HCT116 (cell line): ENCODE measurements at regions not wholly inside any gene's neighbourhood (a gene's known extent, or its start where the extent isn't known, plus 50 kb on each side); places are given as distances from the start of the nearest gene placed in this dataset.

ENCODE experiments used
- ATAC-seq: fragments of 200-7000 bp; cut with Tn5 transposase; 2 replicates; pipeline ENCODE4 v1.9.1; 2020; ENCODE audit warnings: mild to moderate bottlenecking, moderate library complexity
- BruUV-seq: library from RNA; stranded (reverse); fragments of 400-500 nt; replicated peaks from 2 replicates; lab custom pipeline; 2021; lab: Mats Ljungman, UMichigan
- CTCF ChIA-PET: fragments of 300-600 bp; sonication (Branson Sonifier 250); formaldehyde crosslinking; loops from one replicate; lab custom pipeline; 2021; ENCODE audit warnings: antibody characterized with exemption; lab: Charles Lee
- POLR2A ChIA-PET: fragments of 300-600, 350-600 bp; sonication (Branson Sonifier 250); formaldehyde crosslinking; loops from one replicate; lab custom pipeline; 2021; ENCODE audit warnings: antibody characterized with exemption; lab: Charles Lee
- RAD21 ChIA-PET, 2 experiments: fragments of 300-600 bp; sonication (Branson Sonifier 250); formaldehyde crosslinking; loops; one replicate each; lab custom pipeline; 2023; ENCODE audit warnings: low total read pairs in 2 of 2; ENCODE audit not compliant: uncharacterized antibody in 2 of 2, unreplicated experiment in 2 of 2, low non-redundant PET in 1 of 2; lab: Charles Lee
- DNase-seq: peaks from one replicate; pipeline ENCODE4 v3.0.0-alpha.2; 2010; ENCODE audit warnings: low read depth, low spot score
- H2AFZ ChIP-seq: fragments of 200-600 bp; shearing (Covaris generic), sonication (generic); 2 replicates; pipeline ENCODE4 v1.6.1; 2017; ENCODE audit warnings: low read depth, mixed run types, mixed read lengths, antibody characterized with exemption, low read length; ENCODE audit not compliant: poor library complexity, severe bottlenecking
- H3K27ac ChIP-seq: 2 replicates; pipeline ENCODE4 v1.5.1; 2012; ENCODE audit warnings: low read depth, low read length
- H3K27me3 ChIP-seq: fragments of 200-600 bp; sonication (generic); 2 replicates; pipeline ENCODE4 v1.6.1; 2016; ENCODE audit warnings: mixed run types, low read length, mixed read lengths; ENCODE audit not compliant: insufficient read depth
- H3K36me3 ChIP-seq, 2 experiments: fragments of 200-500 bp in 1 of 2; fragments of 200-600 bp in 1 of 2; sonication (Bioruptor generic) in 1 of 2; sonication (generic) in 1 of 2; 2 replicates each; pipeline versions ENCODE4 v1.5.1 to v1.6.1; 2014 to 2016; ENCODE audit warnings: low read length in 2 of 2, inconsistent platforms in 1 of 2, mixed read lengths in 1 of 2, mixed run types in 1 of 2; ENCODE audit not compliant: insufficient read depth in 2 of 2, control insufficient read depth in 1 of 2
- H3K4me1 ChIP-seq, 2 experiments: fragments of 200-600 bp in 1 of 2; sonication (generic) in 1 of 2; 2 replicates each; pipeline versions ENCODE4 v1.5.1 to v1.6.1; 2012 to 2017; ENCODE audit warnings: low read length in 2 of 2, inconsistent platforms in 1 of 2, mild to moderate bottlenecking in 1 of 2, mixed read lengths in 1 of 2, mixed run types in 1 of 2, moderate library complexity in 1 of 2; ENCODE audit not compliant: insufficient read depth in 2 of 2, control insufficient read depth in 1 of 2
- H3K4me2 ChIP-seq: fragments of 200-600 bp; sonication (generic); 2 replicates; pipeline ENCODE4 v1.6.1; 2017; ENCODE audit warnings: mixed run types, low read length, mixed read lengths
- H3K4me3 ChIP-seq, 2 experiments: fragments of 200-600 bp in 1 of 2; sonication (generic) in 1 of 2; replicated peaks in 1 of 2; 2 replicates each; pipeline ENCODE4 v1.5.1; 2011 to 2016; ENCODE audit warnings: low read length in 2 of 2, control low read depth in 1 of 2, low read depth in 1 of 2, mild to moderate bottlenecking in 1 of 2, mixed read lengths in 1 of 2, mixed run types in 1 of 2
- H3K79me2 ChIP-seq: fragments of 200-600 bp; sonication (generic); 2 replicates; pipeline ENCODE4 v1.6.1; 2017; ENCODE audit warnings: mild to moderate bottlenecking, mixed run types, low read length, moderate library complexity, mixed read lengths; ENCODE audit not compliant: insufficient read depth
- H3K9ac ChIP-seq: fragments of 200-600 bp; sonication (generic); 2 replicates; pipeline ENCODE4 v1.6.1; 2016; ENCODE audit warnings: low read length, mixed read lengths
- H3K9me2 ChIP-seq: fragments of 200-600 bp; sonication (generic), shearing (Covaris generic); 2 replicates; pipeline ENCODE4 v1.6.1; 2017; ENCODE audit warnings: mixed run types, mild to moderate bottlenecking, moderate library complexity; ENCODE audit not compliant: insufficient read depth
- H3K9me3 ChIP-seq, 2 experiments: fragments of 200-500 bp in 1 of 2; fragments of 200-600 bp in 1 of 2; sonication (Bioruptor generic) in 1 of 2; sonication (generic) in 1 of 2; 2 replicates each; pipeline ENCODE4 v1.6.1; 2014 to 2017; ENCODE audit warnings: low read length in 2 of 2, mixed read lengths in 2 of 2, inconsistent platforms in 1 of 2, low read depth in 1 of 2, mild to moderate bottlenecking in 1 of 2, mixed run types in 1 of 2, moderate library complexity in 1 of 2; ENCODE audit not compliant: control insufficient read depth in 1 of 2, insufficient read depth in 1 of 2
- H4K20me1 ChIP-seq: fragments of 200-600 bp; sonication (generic), shearing (Covaris generic); 2 replicates; pipeline ENCODE4 v1.6.1; 2017; ENCODE audit warnings: mixed run types, mild to moderate bottlenecking, moderate library complexity; ENCODE audit not compliant: insufficient read depth
- CBX3 ChIP-seq: IDR thresholded peaks from 2 replicates; pipeline ENCODE4 v1.6.1; 2012; ENCODE audit warnings: low read depth
- CEBPB ChIP-seq: IDR thresholded peaks from 2 replicates; pipeline ENCODE4 v1.6.1; 2012; ENCODE audit warnings: low read depth
- EZH2 ChIP-seq: fragments of 200-600 bp; sonication (generic); IDR thresholded peaks from 2 replicates; pipeline ENCODE4 v1.6.1; 2017; ENCODE audit warnings: antibody characterized with exemption, mixed run types
- FOSL1 ChIP-seq: IDR thresholded peaks from 2 replicates; pipeline ENCODE4 v1.6.1; 2012; ENCODE audit warnings: low read depth
- SIN3A ChIP-seq: IDR thresholded peaks from 2 replicates; pipeline ENCODE4 v1.6.1; 2012; ENCODE audit warnings: low read depth
- SRF ChIP-seq: IDR thresholded peaks from 2 replicates; pipeline ENCODE4 v1.6.1; 2012; ENCODE audit warnings: low read depth
- YY1 ChIP-seq: IDR thresholded peaks from 2 replicates; pipeline ENCODE4 v1.6.1; 2011; ENCODE audit warnings: low read length, low read depth, moderate library complexity, mild to moderate bottlenecking; ENCODE audit not compliant: insufficient replicate concordance; ENCODE audit errors: extremely low read depth
- ZFX ChIP-seq: fragments of 450-650 bp; IDR thresholded peaks from 2 replicates; pipeline ENCODE4 v1.6.1; 2017
- intact Hi-C: fragments of 100-400 bp; cut with micrococcal nuclease; formaldehyde crosslinking; loops from 2 replicates; pipeline ENCODE4 v1.10.0; 2022
- TF ChIP-seq, protein P1 (sequence below): IDR thresholded peaks from 2 replicates; pipeline ENCODE4 v1.6.1; 2012
- TF ChIP-seq, protein P2 (sequence below), 3 experiments: fragments of 200-600 bp in 1 of 3; sonication (generic) in 1 of 3; IDR thresholded peaks in 2 of 3; conservative IDR thresholded peaks in 1 of 3; 2 replicates each; pipeline ENCODE4 v1.5.1; 2012 to 2017; ENCODE audit warnings: low read depth in 2 of 3, low read length in 2 of 3, antibody characterized with exemption in 1 of 3, borderline replicate concordance in 1 of 3, control low read depth in 1 of 3, mild to moderate bottlenecking in 1 of 3, mixed read lengths in 1 of 3, mixed run types in 1 of 3, moderate library complexity in 1 of 3; ENCODE audit not compliant: insufficient read depth in 1 of 3
- TF ChIP-seq, protein P3 (sequence below): IDR thresholded peaks from 2 replicates; pipeline ENCODE4 v1.6.1; 2012
- TF ChIP-seq, protein P4 (sequence below): IDR thresholded peaks from 2 replicates; pipeline ENCODE4 v1.6.1; 2011; ENCODE audit warnings: mild to moderate bottlenecking, low read length, moderate library complexity; ENCODE audit not compliant: insufficient replicate concordance; ENCODE audit errors: extremely low read depth

DNA sequence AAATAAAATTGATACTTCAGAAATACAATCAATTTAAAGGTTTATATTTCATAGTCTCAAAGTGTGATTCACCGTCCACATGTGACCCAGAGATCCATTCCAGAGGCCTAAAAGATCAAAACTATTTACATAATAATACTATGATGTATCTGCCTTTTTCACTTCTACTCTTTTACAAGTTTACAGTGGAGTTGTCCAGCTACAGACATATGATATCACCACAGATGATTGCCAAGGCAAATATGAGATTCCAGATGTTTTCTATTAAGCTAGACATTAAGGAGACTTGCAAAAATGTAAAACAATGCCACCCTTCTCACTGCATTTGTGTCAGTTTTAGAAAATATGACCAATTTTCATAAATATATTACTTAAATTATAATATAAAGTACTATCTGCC is 443.7 kb downstream of the GJA1 start:
- H3K9me3 ChIP-seq: no peaks in the 10 kb centered on the region
- ATAC-seq (no peak), DNase-seq (no peak)
- H3K4me1 ChIP-seq: peaks cover 0 to 7% of the 10 kb centered on the region in 2 experiments; a peak in 1 of 4 replicates
- H4K20me1 ChIP-seq: no peaks in the 10 kb centered on the region
- H3K36me3 ChIP-seq: no peaks in the 10 kb centered on the region
- H2AFZ ChIP-seq: no peak overlapping the region
- H3K27ac ChIP-seq: no peak overlapping the region
- POLR2A ChIA-PET: no interaction called here
- RAD21 ChIA-PET: no interaction called here
- H3K9ac ChIP-seq: no peak overlapping the region
- intact Hi-C loops: no loop called here
- TF ChIP-seq, protein P1, sequence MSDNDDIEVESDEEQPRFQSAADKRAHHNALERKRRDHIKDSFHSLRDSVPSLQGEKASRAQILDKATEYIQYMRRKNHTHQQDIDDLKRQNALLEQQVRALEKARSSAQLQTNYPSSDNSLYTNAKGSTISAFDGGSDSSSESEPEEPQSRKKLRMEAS: no peak
- TF ChIP-seq, protein P2, sequence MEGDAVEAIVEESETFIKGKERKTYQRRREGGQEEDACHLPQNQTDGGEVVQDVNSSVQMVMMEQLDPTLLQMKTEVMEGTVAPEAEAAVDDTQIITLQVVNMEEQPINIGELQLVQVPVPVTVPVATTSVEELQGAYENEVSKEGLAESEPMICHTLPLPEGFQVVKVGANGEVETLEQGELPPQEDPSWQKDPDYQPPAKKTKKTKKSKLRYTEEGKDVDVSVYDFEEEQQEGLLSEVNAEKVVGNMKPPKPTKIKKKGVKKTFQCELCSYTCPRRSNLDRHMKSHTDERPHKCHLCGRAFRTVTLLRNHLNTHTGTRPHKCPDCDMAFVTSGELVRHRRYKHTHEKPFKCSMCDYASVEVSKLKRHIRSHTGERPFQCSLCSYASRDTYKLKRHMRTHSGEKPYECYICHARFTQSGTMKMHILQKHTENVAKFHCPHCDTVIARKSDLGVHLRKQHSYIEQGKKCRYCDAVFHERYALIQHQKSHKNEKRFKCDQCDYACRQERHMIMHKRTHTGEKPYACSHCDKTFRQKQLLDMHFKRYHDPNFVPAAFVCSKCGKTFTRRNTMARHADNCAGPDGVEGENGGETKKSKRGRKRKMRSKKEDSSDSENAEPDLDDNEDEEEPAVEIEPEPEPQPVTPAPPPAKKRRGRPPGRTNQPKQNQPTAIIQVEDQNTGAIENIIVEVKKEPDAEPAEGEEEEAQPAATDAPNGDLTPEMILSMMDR (IDR thresholded peaks at IDR 0.05 in 2 of 3, conservative IDR thresholded peaks at IDR 0.05 in 1 of 3; ENCODE audit: borderline replicate concordance in 1 of 3, insufficient read depth in 1 of 3, low read depth in 2 of 3, low read length in 2 of 3): no peak
- TF ChIP-seq, protein P3, sequence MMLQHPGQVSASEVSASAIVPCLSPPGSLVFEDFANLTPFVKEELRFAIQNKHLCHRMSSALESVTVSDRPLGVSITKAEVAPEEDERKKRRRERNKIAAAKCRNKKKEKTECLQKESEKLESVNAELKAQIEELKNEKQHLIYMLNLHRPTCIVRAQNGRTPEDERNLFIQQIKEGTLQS: no peak
- TF ChIP-seq CBX3 (no peak), SIN3A (no peak), SRF (no peak), ZFX (no peak), FOSL1 (no peak), YY1 (no peak), EZH2 (no peak), CEBPB (no peak)
- TF ChIP-seq, protein P4, sequence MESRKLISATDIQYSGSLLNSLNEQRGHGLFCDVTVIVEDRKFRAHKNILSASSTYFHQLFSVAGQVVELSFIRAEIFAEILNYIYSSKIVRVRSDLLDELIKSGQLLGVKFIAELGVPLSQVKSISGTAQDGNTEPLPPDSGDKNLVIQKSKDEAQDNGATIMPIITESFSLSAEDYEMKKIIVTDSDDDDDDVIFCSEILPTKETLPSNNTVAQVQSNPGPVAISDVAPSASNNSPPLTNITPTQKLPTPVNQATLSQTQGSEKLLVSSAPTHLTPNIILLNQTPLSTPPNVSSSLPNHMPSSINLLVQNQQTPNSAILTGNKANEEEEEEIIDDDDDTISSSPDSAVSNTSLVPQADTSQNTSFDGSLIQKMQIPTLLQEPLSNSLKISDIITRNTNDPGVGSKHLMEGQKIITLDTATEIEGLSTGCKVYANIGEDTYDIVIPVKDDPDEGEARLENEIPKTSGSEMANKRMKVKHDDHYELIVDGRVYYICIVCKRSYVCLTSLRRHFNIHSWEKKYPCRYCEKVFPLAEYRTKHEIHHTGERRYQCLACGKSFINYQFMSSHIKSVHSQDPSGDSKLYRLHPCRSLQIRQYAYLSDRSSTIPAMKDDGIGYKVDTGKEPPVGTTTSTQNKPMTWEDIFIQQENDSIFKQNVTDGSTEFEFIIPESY: no peak
- CTCF ChIA-PET: no interaction called here
- H3K79me2 ChIP-seq: no peaks in the 10 kb centered on the region
- no TSS peak for BruUV-seq
- H3K27me3 ChIP-seq: no peaks in the 10 kb centered on the region
- no peak overlapping the region for H3K4me2 ChIP-seq
- no peaks in the 10 kb centered on the region for H3K9me2 ChIP-seq
- no peak overlapping the region for H3K4me3 ChIP-seq
